ENCODE measurements at regions not wholly inside any gene's neighbourhood (a gene's known extent, or its start where the extent isn't known, plus 50 kb on each side); places are given as distances from the start of the nearest gene placed in this dataset.

DNA sequence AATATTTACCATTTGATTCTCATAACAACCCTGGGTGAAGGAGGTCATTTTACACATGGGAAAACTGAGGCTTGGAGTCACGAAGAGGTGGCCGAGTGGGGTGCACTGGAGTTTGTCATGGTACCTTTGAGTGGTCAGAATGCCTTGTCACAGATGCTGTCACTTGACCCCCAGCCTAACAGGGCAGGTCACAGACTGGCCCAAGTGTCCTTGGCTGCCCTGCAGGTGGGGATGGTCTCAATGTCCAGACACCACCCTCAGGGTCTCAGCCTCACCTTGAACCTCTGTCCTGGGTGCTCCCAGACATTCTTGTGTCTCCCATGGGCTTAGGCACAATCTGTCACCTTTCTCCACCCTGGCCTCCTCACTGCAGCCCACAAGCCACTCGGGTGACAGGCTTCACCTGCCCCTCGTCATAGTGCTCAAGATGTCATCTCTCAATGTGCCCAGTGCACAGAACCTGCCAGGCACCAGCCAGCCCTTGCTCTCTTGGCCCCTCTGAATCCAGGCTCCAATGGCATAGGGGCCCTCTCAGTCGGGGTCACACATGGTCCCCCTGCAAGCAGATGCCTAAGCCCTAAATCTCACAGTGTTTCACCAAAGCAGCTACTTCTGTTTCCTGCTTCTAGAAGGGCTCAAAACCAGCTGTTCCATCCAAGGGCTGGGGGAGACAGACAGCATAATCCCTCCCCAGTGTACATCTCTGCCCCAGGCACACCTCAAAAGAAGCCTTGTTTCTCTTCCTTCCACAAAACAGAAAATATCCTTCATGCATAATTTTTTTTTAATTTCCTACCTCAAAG lies 76.8 kb upstream of the NANOS1 start:
- Histone ChIP-seq H3K79me1 (ENCODE audit: low read length) (no peaks in the 10 kb centered on the region), H4K5ac (ENCODE audit: low read length) (no peak overlapping the region), H2BK120ac (ENCODE audit: low read depth, low read length) (no peak overlapping the region), H3K9ac (ENCODE audit: low read length) (no peak overlapping the region), H3K18ac (ENCODE audit: low read length) (no peak overlapping the region), H2BK5ac (ENCODE audit: low read length) (no peak overlapping the region), H3K4me3 (ENCODE audit: low read length) (no peak overlapping the region), H3K4me1 (ENCODE audit: control insufficient read depth, low read depth, low read length) (no peaks in the 10 kb centered on the region), H3K23ac (ENCODE audit: low read length) (no peak overlapping the region), H4K8ac (ENCODE audit: low read depth, low read length) (no peak overlapping the region), H3K27me3 (ENCODE audit: insufficient read depth, low read length, poor library complexity) (no peaks in the 10 kb centered on the region), H3K36me3 (ENCODE audit: control insufficient read depth, insufficient read depth, low read length) (no peaks in the 10 kb centered on the region), H3K27ac (ENCODE audit: low read depth, low read length) (no peak overlapping the region), H3K56ac (ENCODE audit: low read length) (no peak overlapping the region), H3K79me2 (ENCODE audit: control insufficient read depth, insufficient read depth, low read length) (no peaks in the 10 kb centered on the region), H3K4ac (ENCODE audit: low read depth, low read length) (no peak overlapping the region), H2AK5ac (ENCODE audit: low read length) (no peak overlapping the region), H2BK15ac (replicated peaks; ENCODE audit: low read depth) (no peak overlapping the region), H3K4me2 (ENCODE audit: low read length) (no peak overlapping the region)
- no peak for DNase-seq
- WGBS (ENCODE audit: extremely low coverage, insufficient coverage, low lambda C conversion rate): no CpG with 5 or more reads among the region's 5 CpGs

GRCh38 chr10:118953598-118954393 lies 75.7 kb upstream of the NANOS1 start:
- Histone ChIP-seq H3K79me1 (ENCODE audit: low read length) (no peaks in the 10 kb centered on the region), H2BK15ac (replicated peaks; ENCODE audit: low read depth) (no peak overlapping the region), H2AK5ac (ENCODE audit: low read length) (no peak overlapping the region), H4K5ac (ENCODE audit: low read length) (no peak overlapping the region), H2BK120ac (ENCODE audit: low read depth, low read length) (no peak overlapping the region), H4K8ac (ENCODE audit: low read depth, low read length) (no peak overlapping the region), H3K4me2 (ENCODE audit: low read length) (no peak overlapping the region), H3K56ac (ENCODE audit: low read length) (no peak overlapping the region), H3K4me1 (ENCODE audit: control insufficient read depth, low read depth, low read length) (no peaks in the 10 kb centered on the region), H3K79me2 (ENCODE audit: control insufficient read depth, insufficient read depth, low read length) (no peaks in the 10 kb centered on the region), H3K36me3 (ENCODE audit: control insufficient read depth, insufficient read depth, low read length) (no peaks in the 10 kb centered on the region), H3K23ac (ENCODE audit: low read length) (no peak overlapping the region), H2BK5ac (ENCODE audit: low read length) (no peak overlapping the region), H3K9ac (ENCODE audit: low read length) (no peak overlapping the region), H3K27ac (ENCODE audit: low read depth, low read length) (no peak overlapping the region), H3K4ac (ENCODE audit: low read depth, low read length) (no peak overlapping the region), H3K4me3 (ENCODE audit: low read length) (no peak overlapping the region), H3K18ac (ENCODE audit: low read length) (no peak overlapping the region), H3K27me3 (ENCODE audit: insufficient read depth, low read length, poor library complexity) (no peaks in the 10 kb centered on the region)
- no peak for DNase-seq
- no CpG with 5 or more reads among the region's 3 CpGs for WGBS (ENCODE audit: extremely low coverage, insufficient coverage, low lambda C conversion rate)

DNA sequence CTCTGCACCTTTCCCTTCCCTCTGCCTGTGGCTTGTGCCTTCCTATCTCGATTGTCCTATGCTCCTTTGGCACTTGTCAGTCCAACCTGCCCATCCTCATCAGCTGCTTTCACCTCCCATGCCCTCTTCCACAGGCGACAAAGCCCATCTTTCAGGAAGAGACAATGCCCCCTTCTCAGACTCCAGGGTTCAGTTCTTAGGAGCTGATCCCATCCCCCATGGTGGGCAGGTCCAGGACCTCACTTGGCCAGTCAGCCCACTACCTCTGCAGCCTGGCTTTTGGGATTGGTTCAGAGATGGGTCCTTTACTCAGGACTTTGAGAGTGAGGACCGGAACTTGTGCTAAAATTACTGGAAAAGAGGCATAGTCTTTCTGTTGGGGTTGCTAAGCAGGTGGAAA lies 74.0 kb upstream of the NANOS1 start:
- no CpG with 5 or more reads among the region's 3 CpGs for WGBS (ENCODE audit: extremely low coverage, insufficient coverage, low lambda C conversion rate)

GRCh38 chr10:118955951-118956801 lies 73.3 kb upstream of the NANOS1 start:
- Histone ChIP-seq H3K4me3 (ENCODE audit: low read length) (no peak overlapping the region), H2AK5ac (ENCODE audit: low read length) (no peak overlapping the region), H3K9ac (ENCODE audit: low read length) (no peak overlapping the region), H3K56ac (ENCODE audit: low read length) (no peak overlapping the region), H3K4me2 (ENCODE audit: low read length) (no peak overlapping the region), H2BK5ac (ENCODE audit: low read length) (no peak overlapping the region), H2BK15ac (replicated peaks; ENCODE audit: low read depth) (no peak overlapping the region), H4K5ac (ENCODE audit: low read length) (no peak overlapping the region), H3K79me2 (ENCODE audit: control insufficient read depth, insufficient read depth, low read length) (no peaks in the 10 kb centered on the region), H3K27me3 (ENCODE audit: insufficient read depth, low read length, poor library complexity) (no peaks in the 10 kb centered on the region), H4K8ac (ENCODE audit: low read depth, low read length) (no peak overlapping the region), H3K23ac (ENCODE audit: low read length) (no peak overlapping the region), H3K27ac (ENCODE audit: low read depth, low read length) (no peak overlapping the region), H3K36me3 (ENCODE audit: control insufficient read depth, insufficient read depth, low read length) (no peaks in the 10 kb centered on the region), H3K4ac (ENCODE audit: low read depth, low read length) (no peak overlapping the region), H3K18ac (ENCODE audit: low read length) (no peak overlapping the region), H3K4me1 (ENCODE audit: control insufficient read depth, low read depth, low read length) (no peaks in the 10 kb centered on the region), H2BK120ac (ENCODE audit: low read depth, low read length) (no peak overlapping the region), H3K79me1 (ENCODE audit: low read length) (no peaks in the 10 kb centered on the region)
- no CpG with 5 or more reads among the region's 4 CpGs for WGBS (ENCODE audit: extremely low coverage, insufficient coverage, low lambda C conversion rate)
- DNase-seq: no peak

More for the DNA sequence above, 74.0 kb upstream of the NANOS1 start:
- Histone ChIP-seq H3K27ac (ENCODE audit: low read depth, low read length) (no peak overlapping the region), H3K36me3 (ENCODE audit: control insufficient read depth, insufficient read depth, low read length) (no peaks in the 10 kb centered on the region), H3K23ac (ENCODE audit: low read length) (no peak overlapping the region), H3K79me2 (ENCODE audit: control insufficient read depth, insufficient read depth, low read length) (no peaks in the 10 kb centered on the region), H4K8ac (ENCODE audit: low read depth, low read length) (no peak overlapping the region), H2AK5ac (ENCODE audit: low read length) (no peak overlapping the region), H3K4me1 (ENCODE audit: control insufficient read depth, low read depth, low read length) (no peaks in the 10 kb centered on the region), H3K4me3 (ENCODE audit: low read length) (no peak overlapping the region), H3K4me2 (ENCODE audit: low read length) (no peak overlapping the region), H4K5ac (ENCODE audit: low read length) (no peak overlapping the region), H2BK15ac (replicated peaks; ENCODE audit: low read depth) (no peak overlapping the region), H3K4ac (ENCODE audit: low read depth, low read length) (no peak overlapping the region), H3K56ac (ENCODE audit: low read length) (no peak overlapping the region), H3K18ac (ENCODE audit: low read length) (no peak overlapping the region), H3K9ac (ENCODE audit: low read length) (no peak overlapping the region), H2BK5ac (ENCODE audit: low read length) (no peak overlapping the region), H3K27me3 (ENCODE audit: insufficient read depth, low read length, poor library complexity) (no peaks in the 10 kb centered on the region), H2BK120ac (ENCODE audit: low read depth, low read length) (no peak overlapping the region), H3K79me1 (ENCODE audit: low read length) (no peaks in the 10 kb centered on the region)
- no peak for DNase-seq

DNA sequence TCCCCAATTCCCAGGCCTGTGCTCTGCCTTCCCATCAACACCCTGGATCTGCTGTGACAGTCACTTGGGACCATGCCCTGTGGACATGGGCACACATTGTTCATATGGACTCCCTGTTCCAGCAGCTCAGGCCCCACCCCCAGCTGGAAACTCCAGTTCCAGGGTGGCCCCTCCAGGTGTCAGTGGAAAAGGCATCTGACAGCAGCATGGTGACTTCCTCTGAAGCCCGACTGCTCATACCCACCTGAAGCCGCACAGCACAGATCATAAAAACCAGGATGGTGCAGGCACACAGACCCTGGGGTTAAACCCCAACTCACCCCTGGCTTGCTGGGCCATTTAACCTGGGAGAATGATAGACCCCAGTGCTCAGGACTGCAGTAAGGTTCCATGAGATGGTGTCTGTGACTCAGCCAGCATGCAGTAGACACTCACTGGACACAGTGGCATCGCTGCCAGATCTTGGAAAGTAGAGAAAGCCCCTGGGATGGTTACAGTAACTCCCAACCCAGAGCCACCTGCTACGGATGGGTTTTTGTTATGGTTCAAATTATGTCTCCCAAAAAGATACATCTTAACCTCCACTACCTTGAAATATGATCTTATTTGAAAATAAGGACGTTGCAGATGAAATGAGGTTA lies 72.6 kb upstream of the NANOS1 start:
- Histone ChIP-seq H3K79me2 (ENCODE audit: control insufficient read depth, insufficient read depth, low read length) (no peaks in the 10 kb centered on the region), H3K79me1 (ENCODE audit: low read length) (no peaks in the 10 kb centered on the region), H3K56ac (ENCODE audit: low read length) (no peak overlapping the region), H2BK15ac (replicated peaks; ENCODE audit: low read depth) (no peak overlapping the region), H3K4me2 (ENCODE audit: low read length) (no peak overlapping the region), H3K18ac (ENCODE audit: low read length) (no peak overlapping the region), H2BK120ac (ENCODE audit: low read depth, low read length) (no peak overlapping the region), H3K36me3 (ENCODE audit: control insufficient read depth, insufficient read depth, low read length) (no peaks in the 10 kb centered on the region), H3K27ac (ENCODE audit: low read depth, low read length) (no peak overlapping the region), H4K8ac (ENCODE audit: low read depth, low read length) (no peak overlapping the region), H2BK5ac (ENCODE audit: low read length) (no peak overlapping the region), H3K23ac (ENCODE audit: low read length) (no peak overlapping the region), H4K5ac (ENCODE audit: low read length) (no peak overlapping the region), H3K27me3 (ENCODE audit: insufficient read depth, low read length, poor library complexity) (no peaks in the 10 kb centered on the region), H3K4me3 (ENCODE audit: low read length) (no peak overlapping the region), H2AK5ac (ENCODE audit: low read length) (no peak overlapping the region), H3K9ac (ENCODE audit: low read length) (no peak overlapping the region), H3K4ac (ENCODE audit: low read depth, low read length) (no peak overlapping the region), H3K4me1 (ENCODE audit: control insufficient read depth, low read depth, low read length) (no peaks in the 10 kb centered on the region)
- no CpG with 5 or more reads among the region's 5 CpGs for WGBS (ENCODE audit: extremely low coverage, insufficient coverage, low lambda C conversion rate)
- no peak for DNase-seq

Data from mesendoderm (in vitro differentiated cells).